Ovary (tissue), 3 donors: ENCODE measurements at regions not wholly inside any gene's neighbourhood (a gene's known extent, or its start where the extent isn't known, plus 50 kb on each side); places are given as distances from the start of the nearest gene placed in this dataset.

Source experiments
- EP300 ChIP-seq: sonication (generic); formaldehyde crosslinking; IDR thresholded peaks from one replicate; pipeline ENCODE4 v1.6.1; 2017; ENCODE audit warnings: antibody characterized with exemption
- POLR2A ChIP-seq: fragments of 450-650 bp; IDR thresholded peaks from one replicate; pipeline ENCODE4 v1.6.1; 2017; ENCODE audit warnings: antibody characterized with exemption, mild to moderate bottlenecking, moderate library complexity
- TF ChIP-seq, protein P1 (sequence below), 3 donors: fragments of 450-650 bp in 2 of 3; fragments of 200-600 bp in 1 of 3; IDR thresholded peaks; one replicate each; pipeline versions ENCODE4 v1.5.1 to v1.8.0; 2016 to 2022; ENCODE audit warnings: antibody characterized with exemption in 3 of 3, mild to moderate bottlenecking in 1 of 3
- donor health status: DM: no; HTN: no; CAD: no.

DNA sequence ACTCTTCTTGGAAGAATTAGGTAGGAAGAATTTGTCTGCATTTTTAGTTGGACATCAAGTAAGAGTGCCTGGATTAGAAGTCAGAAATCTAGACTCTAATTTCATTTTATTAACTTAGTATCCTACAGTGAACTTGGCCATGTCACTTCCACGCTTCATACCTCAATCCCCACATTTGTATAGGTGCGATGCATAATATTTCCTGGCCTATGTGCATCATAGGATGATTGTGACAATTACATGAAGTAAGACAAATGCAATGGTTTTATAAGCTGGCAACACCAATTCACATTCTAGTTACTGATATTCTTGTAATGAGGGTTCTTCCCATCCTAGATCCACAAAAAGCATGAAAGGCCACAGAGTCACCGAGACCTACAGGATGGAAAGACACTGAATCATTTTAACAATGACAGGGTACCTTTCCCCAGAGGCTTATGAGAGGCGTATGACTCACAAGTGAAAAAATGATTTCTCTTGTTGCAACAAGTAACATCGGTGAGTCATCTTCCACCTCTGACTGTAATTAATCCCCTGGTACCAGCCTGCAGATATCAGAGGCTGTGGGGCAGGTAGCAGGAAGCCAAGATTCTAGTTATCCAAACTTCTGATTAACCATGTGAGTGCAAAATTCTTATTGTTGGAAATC, 56.0 kb upstream of the OR5AK2 start:
- TF ChIP-seq, protein P1, sequence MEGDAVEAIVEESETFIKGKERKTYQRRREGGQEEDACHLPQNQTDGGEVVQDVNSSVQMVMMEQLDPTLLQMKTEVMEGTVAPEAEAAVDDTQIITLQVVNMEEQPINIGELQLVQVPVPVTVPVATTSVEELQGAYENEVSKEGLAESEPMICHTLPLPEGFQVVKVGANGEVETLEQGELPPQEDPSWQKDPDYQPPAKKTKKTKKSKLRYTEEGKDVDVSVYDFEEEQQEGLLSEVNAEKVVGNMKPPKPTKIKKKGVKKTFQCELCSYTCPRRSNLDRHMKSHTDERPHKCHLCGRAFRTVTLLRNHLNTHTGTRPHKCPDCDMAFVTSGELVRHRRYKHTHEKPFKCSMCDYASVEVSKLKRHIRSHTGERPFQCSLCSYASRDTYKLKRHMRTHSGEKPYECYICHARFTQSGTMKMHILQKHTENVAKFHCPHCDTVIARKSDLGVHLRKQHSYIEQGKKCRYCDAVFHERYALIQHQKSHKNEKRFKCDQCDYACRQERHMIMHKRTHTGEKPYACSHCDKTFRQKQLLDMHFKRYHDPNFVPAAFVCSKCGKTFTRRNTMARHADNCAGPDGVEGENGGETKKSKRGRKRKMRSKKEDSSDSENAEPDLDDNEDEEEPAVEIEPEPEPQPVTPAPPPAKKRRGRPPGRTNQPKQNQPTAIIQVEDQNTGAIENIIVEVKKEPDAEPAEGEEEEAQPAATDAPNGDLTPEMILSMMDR (IDR thresholded peaks at IDR 0.05) = no peak
- no peak for TF ChIP-seq EP300
- TF ChIP-seq POLR2A = no peak
